HG03558 (cell line): ENCODE measurements at regions not wholly inside any gene's neighbourhood (a gene's known extent, or its start where the extent isn't known, plus 50 kb on each side); places are given as distances from the start of the nearest gene placed in this dataset.

Experiments
- ATAC-seq: cut with Tn5 transposase; IDR thresholded peaks from one replicate; pipeline ENCODE4 v1.9.1; 2021; ENCODE audit warnings: moderate number of reproducible peaks; ENCODE audit not compliant: unreplicated experiment; ENCODE audit errors: extremely low read depth

DNA sequence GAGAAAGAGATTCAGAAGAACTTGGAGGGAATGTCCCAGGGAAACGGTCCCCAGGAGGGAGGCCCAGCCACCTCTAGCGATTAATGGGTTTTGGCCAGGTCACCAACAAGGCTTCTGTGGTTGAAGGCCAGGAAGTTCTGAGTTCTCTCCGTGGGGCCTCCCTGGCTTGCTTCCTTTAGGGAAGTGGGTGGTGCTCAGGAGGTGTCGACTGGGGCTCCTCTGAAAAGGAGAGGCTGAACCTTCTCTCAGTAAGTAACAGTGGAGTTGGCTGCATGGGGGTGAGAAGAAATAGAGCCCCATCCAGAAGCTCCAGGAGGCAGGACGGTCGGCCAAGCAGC, 77.1 kb upstream of the GSE1 start:
- no peak for ATAC-seq

DNA sequence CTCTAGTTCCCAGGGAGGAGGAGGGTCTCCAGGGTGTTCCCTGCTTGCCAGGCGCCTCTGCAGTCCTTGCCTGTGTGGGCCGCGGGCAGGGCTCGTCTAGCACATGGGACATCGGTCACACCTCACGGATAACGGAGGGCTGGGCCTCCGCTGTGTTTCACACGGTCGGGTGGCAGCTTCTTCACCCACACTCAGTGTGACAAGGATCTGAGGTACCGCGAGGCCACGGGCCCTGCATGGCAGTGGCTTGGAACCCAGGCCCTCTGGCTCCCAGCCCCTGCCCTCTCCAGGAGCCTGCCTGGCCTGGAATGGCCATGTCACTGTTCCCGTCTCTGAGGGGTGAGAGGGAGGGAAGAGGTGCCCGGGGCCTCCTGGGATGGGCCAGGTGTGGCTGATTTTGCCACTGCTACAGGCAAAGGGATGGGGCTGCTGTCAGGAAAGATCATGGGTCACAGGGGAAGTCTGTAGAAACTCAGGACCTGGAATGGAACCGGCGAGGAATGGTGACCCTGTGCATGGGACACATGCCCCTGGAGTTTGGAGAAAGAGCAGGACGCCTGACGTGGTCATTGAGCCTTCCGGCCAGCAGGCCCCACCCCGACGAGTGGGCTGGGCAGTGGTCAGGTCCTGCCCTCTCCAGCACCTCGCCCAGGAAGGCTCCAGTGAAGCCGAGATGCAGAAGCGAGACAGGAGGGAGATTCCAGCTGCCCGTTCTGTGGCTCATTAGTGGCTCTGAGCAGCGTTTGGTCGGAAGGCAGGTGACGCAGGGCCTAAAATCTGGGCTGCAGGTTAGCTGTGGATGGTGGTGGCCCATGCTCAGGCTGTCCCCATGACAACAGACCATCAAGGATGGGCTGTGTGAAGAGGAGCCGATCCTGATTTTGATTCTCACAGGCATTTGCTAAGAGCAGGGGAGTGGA, 76.5 kb upstream of the GSE1 start:
- no peak for ATAC-seq

DNA sequence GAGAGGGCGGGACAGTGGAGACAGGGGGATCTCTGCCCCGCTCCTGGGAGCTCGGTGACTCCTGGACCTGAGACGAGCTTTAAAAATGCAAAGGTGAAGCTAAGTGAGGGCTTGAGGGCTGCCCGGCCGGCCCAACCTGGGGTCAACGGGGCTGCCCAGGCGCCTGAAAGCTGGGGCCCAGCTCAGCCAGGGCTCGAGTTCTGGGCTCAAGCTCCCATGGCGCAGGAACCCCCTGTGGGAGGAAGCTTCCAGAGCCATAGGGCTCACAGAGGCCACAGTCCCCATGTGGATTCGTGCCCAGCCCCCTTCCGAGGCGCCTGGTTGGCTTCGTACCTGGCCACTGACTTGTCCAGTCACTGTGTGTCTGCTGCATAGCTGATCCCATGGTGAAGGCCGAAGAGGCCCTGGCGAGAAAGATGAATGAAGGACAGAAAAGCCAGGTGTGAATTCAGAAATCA, 75.8 kb upstream of the GSE1 start:
- no peak for ATAC-seq

DNA sequence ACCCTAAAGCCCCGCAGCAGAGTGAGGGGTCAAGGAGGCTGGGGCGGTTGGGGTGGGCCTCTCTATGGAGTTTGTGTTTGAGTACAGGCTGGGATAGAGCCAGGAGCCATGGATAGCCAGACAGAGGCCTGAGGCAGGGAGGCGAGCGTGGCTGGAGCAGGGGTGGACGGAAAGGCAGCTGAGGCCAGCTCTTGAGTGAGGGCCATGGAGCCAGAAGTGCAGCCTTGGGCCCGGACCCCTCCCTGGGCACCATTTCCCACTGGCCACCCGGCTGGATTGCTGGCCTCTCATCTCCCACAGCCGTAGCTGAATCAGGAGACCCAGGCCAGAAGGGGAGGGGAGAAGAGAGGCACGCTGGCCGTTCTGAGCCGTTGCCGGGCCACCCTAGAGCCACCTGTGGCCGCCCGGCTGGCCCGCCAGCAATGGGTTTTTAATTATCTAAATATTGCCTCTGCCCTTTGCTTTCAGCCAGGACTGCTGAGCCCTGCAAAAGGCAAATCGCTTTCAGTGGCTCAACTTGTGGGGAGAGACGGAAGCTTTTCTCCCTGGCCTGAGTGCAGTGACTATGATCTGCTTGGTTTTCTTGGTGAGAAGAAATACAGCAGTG, 75.2 kb upstream of the GSE1 start:
- no peak for ATAC-seq

DNA sequence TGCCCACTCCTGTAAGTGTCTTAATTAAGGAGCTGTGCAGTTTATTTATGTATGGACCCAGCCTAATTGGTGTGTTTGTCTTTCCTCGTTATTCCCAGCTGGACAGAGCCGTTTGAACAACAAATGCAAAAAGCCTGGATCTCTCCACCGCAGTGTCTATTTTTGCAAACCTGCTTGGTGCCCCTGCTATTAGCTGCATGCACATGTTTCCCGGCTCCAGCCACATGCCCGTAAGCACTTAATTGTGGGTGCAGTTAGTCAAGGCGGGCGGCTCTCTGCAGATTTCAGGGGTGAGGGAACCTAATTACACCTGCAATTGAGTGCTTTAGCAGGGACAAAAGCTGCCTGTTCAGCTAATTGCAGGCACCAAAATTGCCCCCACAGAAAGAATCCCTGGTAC, 74.0 kb upstream of the GSE1 start:
- no peak for ATAC-seq

DNA sequence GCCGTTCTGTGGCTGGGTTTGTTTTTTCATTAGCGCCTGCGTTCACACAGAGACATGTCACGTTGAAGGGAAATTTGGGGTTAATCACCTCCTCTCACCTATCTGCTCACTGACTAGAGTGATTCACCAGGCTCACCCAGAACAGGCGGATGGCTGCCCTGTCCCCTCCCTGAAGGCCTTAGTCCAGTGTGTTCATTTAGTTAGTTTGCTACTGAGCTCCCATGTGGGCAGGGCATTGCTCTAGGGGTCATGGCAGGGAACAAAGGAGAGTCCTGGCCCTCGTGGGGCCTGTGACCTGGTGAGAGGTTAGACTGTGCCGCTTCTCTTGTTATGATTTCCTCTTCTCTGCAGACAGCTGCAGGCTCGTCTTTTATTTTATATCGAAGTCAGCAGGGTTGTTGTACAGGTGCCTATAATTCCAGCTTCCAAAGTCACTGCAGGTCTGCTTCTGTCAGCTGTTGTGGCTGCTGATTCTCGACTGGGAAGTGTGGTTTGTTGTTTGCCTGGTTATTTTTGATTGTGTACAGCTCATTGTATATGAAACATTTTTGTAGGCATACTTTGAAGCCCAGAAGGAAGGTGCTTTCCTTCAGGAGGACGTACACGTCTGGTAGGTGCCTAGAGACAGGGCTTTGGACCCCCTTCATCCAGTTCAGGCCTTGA, 73.4 kb upstream of the GSE1 start:
- no peak for ATAC-seq

DNA sequence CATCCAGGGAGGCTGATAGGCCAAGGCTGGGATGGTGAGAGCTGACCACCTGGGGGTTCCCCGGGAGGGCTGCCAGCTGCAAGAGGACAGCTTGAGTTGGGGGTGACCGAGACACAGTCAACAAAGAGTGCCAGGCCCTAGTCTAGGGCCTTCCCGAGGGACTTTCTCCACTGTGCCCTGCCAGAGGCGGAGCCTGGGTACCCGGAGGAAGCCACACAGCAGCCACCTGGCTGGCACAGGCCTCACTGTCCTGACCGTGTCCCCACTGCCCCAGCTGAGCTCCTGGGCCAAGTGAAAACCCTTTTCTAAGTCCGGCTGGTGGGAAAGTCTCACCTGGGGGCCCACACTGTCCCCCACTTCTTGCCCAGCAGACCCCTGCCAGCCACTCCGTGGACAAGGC, 71.9 kb upstream of the GSE1 start:
- no peak for ATAC-seq

DNA sequence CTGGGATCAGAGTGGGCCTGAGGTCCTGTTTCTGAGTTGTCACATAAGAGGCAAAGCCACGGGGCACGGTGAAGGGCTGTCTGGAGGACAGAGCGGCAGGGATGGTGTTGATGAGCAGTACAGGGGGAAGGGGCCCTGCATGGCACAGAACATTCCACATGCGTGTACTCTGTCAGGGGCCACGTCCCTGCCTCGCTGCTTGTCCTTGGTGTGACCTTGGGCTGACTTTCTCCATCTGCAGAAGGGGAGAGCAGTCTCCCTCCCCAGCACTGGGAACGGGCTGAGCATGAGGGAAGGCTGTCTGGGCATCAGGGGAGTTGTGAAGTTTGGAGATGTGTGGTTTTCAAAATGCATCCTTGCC, 71.5 kb upstream of the GSE1 start:
- ATAC-seq, result no peak

DNA sequence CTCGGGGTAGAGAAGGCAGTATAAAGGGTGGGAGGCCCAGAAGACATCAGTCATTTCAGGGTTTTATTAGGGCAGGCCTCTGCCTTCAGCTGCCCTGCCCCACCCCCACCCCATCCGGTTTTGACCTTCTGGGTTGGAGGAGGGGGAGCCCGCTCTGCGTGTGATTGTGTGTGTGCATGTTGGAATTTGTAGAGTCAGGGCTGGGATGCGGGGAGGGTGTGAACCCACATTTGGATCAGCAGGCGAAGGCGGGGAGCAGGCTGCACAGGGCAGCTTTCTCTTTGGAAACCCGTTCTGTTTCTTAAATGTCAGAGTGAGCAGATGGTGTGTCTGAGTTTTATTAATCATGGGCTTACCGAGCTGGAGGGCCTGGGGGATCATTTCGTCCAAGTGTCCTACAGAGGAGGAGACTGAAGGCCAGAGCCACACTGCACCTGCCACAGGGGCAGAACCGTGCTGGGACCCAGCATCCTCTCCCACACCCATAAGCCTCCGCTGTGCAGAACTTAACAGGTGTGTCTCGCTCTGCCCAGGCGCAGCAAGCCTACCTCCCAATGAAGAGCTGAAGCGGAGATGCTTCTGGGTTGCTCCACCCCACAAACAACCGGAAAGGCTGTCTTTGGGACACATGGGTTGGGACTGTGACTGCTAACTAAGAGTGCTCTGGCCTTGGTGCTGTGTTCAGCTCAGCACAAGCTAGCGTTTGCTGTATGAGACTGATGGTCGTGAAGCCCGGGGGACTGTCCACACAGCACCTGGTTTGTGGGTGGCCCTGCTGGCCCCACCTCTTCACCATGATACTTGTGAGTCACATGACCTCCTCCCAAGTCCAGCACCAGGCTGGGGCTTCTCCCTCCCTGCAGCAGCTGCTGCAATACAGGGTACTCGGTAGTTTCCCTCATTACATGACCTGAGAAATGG, 70.9 kb upstream of the GSE1 start:
- no peak for ATAC-seq

DNA sequence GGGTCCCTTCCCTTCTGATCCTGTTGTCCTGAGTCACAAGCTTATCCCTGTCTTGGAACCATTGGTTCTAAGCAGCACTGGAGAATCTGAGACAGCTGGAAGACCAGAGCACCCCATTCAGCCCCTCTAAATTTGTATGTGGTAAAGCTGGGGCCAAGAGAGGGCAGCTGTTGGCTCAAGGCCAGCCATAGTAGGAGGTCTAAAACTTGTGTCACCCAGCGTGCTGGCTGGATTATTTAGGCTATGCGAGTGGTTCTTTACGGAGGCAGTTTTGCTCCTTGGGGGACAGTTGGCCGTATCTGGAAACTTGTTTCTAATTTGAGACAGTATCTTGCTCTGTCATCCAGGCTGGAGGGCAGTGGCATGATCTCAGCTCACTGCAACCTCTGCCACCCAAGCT, 69.6 kb upstream of the GSE1 start:
- ATAC-seq, result no peak

DNA sequence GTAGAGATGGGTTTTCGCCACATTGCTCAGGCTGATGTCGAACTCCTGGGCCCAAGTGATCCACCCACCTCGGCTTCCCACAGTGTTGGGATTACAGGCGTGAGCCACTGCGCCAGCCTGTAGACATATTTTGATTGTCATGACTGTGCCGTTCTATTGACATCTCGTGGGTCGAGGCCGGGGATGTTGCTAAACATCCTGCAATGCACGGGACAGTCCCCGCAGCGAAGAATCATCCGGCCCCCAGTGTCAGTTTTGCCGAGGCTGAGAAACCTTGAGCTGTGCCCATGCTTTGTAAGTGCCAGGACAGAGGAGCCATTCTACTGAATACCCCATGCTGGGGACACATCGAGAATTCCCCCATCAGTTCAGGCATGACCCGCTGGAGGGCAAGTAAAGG, 69.1 kb upstream of the GSE1 start:
- ATAC-seq, result no peak

DNA sequence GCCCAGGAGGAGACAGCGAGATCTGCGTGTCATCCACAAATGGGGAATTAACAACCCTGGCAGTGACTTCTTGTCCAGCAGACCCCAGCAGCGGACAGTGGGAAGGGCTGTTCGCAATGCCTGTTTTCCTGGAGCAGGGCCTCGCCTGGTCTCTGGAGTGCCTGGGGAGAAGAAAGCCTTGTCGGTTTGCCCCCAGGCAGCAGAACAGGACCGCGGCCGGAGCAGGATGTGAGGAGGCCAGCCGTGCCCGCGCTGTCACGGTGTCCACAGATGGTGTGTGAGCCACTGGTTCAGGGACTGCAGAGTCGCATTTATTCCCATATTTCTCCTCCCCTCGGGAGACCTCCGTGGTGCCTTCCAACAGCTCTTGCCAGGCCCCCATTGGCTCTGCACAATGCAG, 68.5 kb upstream of the GSE1 start:
- ATAC-seq, result no peak

DNA sequence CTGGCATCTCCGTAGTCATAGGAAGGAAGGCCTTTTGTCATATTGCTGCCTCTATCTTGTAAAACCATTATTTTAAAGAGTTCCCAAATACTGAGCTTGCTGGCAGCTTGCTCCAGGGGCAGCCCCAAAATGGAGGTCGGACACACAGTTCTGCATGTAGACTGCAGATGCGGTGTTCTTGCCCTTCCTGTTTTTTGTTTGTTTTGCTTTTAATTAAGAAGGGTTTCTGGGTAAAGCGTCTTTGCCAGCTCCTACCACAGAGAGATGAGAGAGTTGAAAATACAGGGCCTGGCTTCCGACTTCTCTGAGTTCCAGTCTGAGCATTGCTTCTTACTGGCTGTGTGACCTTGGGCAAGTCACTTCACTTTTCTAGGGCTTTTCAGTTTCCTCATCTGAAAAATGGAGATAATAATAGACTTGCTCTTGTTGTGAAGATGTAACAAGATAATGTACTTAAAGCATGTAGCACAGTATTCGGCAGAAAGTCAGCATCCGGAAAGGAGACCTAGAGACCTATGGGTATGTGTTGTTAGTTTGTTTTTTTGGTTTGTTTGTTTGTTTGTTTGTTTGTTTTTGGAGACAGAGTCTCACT, 67.8 kb upstream of the GSE1 start:
- ATAC-seq, result no peak

DNA sequence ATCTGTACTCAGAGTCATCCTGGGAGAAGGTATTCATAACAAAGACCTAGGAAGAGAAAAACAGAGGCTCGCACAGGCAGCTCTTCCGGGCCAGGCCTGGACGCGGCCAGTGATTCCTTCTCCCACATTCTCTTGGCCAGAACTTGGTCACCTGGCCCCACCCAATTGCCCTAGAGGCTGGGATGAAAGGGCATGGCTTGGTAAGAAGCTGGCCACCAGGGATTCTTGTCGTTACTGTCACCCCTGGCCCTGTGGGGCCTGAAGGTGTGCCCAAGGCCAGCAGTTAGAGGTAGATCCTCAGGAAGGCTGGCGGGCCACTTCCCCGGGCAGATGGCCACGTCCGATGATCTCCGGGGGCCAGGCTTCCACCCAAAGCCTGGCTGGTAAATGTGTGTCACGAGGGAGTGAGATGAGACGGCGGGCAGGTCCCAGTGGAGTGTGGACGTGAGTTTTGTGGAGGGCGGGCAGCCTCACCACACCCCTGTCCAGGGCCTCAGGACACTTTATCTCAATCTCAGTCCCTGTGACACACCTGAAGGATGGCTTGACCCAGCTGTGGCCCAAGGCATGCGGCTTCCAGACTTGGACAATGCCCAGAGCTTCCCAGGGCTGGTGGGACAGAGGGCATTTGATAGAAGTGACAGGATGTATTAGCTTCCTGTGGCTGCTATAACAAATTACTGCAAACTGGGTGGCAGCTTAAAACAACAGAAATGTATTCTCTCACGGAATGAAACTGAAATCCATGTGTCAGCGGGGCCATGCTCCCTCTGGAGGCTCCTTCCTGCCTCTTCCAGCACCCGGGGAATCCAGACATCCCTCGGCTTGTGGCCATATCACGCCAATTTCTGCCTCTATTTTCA, 66.3 kb upstream of the GSE1 start:
- ATAC-seq, result no peak

DNA sequence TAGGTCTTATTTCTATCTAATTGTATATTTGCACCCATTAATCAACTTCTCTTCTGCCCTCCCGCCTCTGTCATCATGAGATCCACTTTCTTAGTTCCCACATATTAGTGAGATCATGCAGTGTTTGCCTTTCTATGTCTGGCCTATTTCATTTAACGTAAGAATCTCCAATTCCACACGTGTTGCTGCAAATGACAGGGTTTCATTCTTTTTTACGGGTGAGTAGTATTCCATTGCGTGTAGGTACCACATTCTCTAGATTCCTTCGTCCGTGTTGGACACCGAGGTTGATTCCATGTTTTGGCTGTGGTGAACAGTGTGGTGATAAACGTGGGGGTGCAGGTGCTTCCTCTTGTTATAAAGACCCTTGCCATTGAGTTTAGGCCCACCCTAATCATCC, 64.7 kb upstream of the GSE1 start:
- no peak for ATAC-seq

DNA sequence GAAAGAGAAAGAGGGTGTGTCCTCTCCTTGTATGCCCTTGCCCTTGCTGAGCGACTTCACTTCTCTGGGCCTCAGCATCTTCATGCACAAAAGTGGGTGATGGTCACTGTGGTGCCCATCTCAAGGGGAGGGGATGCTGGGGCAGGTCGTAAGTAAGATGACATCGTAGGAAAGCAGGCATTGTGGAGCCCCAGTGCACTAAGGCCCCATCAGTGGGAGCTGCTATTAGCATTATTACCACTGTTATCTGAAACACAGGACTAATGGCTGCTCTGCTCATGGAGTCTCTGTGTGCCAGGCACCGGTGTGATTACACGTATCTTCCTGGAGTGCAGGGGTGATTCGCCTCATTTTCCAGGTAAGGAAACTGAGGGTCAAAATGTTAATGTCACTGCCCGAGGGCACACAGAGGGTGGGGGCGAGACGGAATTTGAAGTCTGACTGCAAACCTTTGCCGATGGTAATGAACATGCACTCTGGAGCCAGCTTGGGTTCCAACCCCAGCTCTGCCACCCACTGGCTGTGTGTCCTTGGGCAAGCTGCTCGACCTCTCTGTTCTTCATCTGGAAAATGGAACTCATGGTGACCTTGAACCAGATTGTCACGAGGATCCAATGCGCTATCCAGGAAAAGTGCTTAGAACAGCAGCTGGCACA, 63.2 kb upstream of the GSE1 start:
- ATAC-seq, result no peak

DNA sequence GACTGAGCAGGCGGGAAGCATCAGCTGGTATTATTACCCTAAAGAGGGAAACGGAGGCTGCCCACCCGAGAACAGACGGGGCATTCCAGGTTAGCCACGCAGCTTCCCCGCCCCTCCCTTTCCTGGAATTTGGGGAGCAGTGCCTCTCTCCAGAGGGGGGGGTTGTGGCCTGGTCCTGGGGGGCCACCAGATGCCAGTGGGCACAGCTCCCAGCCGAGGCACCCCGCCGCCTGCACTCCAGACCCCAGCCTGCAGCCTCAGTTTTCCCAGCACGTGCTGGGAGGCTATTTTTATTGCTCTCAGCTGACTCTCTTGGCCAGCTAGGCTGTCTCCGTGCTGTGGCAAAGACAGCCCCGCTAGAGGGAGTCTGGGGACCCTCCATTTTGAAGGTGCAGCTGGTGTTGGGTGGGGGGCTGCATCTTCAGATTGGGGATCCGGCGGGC, 62.7 kb upstream of the GSE1 start:
- ATAC-seq, result no peak
